HG03460 (cell line): ENCODE measurements at regions not wholly inside any gene's neighbourhood (a gene's known extent, or its start where the extent isn't known, plus 50 kb on each side); places are given as distances from the start of the nearest gene placed in this dataset.

ENCODE experiments used
- ATAC-seq: cut with Tn5 transposase; IDR thresholded peaks from one replicate; pipeline ENCODE4 v1.9.1; 2021; ENCODE audit not compliant: unreplicated experiment

DNA sequence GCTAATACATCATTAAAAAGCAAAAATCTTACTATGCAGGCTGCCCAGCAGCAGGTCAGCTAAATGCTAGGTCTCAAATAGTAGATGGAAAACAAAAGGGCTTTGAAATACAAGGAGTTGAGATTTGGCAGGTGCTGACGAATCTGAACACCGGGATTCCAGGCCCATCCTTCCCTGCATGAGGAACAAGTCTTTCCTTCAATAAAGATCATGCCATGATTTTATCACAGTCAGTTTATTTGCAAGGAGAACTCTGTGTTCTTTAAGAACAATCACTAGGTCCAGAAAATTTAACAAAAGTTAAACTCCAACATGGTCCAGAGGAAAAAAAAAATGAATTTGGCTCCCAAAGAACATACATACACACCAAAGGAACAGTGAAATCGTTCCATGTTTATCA lies 551.4 kb downstream of the SLITRK6 start:
- no peak for ATAC-seq

DNA sequence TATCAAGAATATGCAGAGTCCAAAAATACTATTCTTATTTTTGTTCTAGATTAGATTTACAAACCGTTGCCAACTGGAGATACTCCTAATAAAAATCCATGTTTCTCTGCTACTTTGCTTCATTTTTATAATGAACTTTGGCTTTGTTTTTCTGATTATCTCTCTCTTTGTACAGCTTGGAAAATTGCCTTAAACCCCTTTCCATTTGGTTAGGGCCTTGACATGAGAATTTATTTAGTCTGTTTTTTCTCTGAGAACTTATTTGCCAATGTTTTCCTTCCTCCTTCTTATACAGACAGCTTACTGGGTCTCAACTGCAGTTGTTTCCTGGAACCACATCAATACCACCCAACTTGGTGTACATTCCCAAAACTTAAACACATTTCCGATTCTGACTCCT lies 555.4 kb downstream of the SLITRK6 start:
- no peak for ATAC-seq

DNA sequence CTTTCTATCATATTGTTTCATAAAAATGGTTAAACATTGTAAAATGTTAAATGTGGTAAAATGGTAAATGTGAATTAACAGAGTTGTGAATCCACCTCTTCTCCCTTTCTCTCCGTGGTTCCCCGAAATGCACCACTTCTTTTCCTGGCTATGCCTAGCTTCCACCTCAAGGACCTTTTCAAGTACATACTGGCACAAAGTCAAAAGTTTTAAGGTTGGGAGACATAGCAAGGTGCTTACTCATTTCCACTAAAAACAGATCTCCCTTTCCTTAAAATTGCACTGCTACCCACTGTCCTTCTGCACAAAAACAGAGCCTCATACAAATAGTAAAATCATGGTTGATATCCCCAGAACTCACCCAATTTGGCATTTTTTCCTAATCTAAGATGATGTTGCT lies 558.2 kb downstream of the SLITRK6 start:
- ATAC-seq = no peak

DNA sequence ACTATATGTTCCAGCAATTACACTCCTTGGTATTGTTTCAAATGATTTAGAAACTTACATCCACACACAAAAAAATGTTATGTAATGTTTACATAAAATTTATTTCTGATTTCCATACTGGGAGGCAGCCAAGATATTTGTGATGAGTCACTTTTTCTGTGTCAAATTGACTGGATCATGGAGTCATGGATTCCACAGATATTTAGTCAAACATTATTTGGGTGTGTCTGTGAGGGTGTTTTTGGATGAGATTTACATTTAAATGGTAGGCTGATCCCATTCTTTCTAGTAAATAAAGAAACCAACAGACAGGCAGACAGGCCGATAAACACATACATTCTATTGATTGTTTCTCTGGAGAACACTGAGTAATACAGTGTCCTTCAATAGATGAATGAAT lies 562.8 kb downstream of the SLITRK6 start:
- ATAC-seq = no peak

DNA sequence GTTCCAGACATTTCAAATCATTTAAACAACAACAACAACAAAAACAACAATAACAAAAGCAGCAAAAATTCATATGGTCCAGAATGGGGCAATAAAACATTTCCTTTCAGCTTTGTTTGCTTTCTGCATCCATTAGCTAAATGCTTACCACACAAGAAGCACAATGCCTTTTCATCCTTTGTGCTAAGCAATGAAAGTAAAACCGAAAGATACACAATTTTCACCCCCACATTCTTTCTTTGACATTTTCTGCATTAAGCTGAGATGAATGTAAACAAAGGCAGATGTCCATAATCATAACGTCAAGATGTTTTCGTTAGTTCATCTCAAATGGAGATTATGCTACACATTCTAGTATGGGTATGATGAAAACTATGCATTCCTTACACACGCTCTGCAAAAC lies 568.5 kb downstream of the SLITRK6 start:
- no peak for ATAC-seq

DNA sequence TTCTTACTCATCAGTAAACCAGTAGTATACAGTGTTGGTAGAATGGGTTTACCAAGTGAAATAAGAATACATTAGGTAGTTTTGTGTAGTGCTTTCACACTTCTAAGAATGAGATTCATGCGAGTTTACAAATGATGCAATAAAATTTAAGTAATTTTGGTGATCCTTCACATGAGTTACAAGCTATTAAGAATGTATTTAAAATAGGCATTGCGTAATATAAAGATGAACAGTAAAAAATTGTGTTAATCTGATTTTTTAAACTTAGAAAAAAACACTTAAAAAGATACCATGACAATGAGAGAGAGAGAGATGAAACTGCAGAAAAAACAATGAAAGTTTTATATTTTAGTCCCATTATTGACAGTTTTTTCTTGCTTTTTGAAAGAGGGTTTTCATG lies 570.5 kb downstream of the SLITRK6 start:
- ATAC-seq = no peak

DNA sequence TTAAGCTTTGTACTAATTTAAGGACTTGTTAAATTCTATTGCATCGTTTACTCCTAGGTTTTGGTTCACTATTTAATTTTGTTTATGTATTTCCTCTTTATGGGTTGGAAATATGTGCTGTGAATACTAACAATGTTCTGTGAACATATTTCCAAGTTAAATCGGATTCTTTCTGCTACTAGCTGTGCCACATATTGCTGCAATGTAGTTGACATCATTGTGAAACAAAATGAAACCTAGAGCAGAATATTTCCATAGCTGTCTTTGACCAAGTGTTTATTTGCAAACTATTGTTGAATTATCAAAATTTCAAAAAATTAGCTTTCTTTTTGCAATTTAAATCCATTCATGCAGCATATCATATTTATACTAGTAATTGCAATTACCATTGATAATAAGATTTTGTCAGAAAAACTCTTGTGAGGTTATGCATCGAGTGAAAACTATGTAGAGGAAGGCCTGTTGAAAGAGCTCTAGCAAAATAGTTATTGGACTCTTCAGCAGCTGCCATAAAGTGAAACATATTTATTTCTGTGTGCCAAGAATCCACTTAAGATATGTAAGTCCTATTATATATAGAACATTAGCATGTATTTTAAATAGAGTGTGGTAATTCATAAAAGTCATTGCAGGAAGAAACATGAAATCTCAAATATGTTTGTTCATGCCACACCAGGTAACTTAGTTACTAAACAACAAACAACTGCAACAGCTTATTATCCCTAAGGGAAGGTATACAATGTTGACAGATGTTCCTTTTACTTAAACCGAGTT lies 575.1 kb downstream of the SLITRK6 start:
- ATAC-seq = no peak

DNA sequence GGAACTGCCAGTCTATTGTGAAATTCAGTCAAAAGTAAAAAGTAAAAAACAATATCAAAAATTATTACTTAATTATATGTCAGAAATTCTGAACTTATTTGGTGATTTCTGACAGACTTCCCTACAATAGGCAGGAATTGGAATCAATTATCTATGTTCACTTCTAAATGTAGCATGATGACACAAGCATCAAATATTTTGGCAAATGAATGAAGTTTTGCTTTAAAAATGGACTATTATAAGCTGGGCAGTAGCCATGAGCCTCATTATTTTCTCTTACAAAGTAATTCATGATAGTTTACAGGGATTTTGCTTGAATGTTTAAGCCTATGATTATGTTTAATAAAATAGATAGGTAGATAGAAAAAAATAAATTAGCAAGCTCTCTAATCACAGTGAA lies 582.6 kb downstream of the SLITRK6 start:
- no peak for ATAC-seq

DNA sequence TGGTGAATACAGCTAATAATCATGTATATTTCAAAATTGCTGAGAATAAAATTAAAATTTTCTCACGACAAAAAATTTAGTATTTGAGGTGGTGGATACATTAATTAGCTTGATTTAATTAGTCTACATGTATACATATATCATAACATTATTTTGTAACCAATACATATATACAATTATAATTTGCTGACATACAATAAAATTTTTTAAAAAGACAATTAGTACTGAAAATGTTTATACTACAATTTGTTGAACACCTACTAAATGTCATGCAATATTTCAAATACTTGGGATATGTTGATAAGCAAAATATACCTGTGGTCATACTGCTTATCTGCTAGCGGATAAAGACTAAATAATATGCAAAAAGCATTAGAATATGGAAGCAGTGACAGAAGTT lies 586.5 kb downstream of the SLITRK6 start:
- ATAC-seq = no peak

DNA sequence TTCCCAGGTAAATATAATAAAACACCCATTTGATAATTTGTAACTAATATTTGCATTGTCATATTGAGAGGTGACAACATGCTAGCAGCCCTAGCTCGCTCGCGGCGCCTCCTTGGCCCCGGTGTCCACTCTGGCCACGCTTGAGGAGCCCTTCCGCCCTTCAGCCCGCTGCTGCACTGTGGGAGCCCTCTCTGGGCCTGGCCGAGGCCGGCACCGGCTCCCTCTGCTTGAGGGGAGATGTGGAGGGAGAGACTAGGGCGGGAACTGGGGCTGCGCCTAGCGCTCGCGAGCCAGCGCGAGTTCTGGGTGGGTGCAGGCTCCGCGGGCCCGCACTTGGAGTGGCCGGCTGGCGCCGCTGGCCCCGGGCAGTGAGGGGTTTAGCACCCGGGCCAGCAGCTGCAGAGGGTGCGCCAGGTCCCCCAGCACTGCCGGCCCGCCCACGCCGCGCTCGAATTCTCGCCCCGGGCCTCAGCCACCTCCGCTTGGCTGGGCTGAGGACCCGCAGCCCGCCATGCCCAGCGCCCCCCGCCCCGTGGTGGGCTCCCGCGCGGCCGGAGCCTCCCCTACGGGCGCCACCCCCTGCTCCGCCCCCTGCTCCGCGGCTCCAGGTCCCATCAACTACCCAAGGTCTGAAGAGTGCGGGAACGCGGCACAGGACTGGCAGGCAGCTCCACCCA lies 594.4 kb downstream of the SLITRK6 start:
- no peak for ATAC-seq

DNA sequence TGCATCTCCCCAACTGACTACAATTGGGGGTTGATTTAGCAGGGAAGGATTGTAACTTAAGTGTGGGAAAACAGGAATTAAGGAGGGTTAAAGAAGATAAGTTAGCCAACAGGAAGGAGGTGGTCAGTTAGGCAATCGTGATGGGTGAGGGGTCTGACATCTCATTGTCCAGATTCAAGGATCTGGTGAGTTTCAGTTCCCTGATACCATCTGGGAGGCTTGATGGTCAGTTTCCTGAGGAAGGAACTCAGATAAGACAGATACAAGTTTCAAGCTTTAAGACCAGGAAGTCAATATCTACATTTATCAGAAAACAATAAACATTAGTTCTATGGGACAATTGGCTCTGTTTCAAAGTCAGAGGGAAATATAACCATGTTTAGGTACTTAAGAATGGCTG lies 601.8 kb downstream of the SLITRK6 start:
- ATAC-seq = no peak

DNA sequence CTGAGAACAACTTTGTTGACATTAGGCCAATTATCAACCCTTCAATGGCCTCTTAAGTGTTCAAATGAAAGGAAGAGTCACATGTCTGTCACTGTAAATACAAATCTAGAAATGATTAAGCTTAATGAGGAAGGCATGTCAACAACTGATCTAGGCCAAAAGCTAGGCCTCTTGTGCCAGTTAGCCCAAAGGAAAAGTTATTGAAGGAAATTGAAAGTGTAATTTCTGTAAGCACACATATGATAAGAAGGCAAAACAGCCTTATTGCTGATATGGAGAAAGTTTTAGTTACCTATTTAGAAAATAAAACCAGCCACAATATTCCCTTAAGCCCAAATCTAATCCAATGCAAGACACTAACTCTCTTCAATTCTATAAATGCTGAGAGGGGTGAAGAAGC lies 604.7 kb downstream of the SLITRK6 start:
- no peak for ATAC-seq

DNA sequence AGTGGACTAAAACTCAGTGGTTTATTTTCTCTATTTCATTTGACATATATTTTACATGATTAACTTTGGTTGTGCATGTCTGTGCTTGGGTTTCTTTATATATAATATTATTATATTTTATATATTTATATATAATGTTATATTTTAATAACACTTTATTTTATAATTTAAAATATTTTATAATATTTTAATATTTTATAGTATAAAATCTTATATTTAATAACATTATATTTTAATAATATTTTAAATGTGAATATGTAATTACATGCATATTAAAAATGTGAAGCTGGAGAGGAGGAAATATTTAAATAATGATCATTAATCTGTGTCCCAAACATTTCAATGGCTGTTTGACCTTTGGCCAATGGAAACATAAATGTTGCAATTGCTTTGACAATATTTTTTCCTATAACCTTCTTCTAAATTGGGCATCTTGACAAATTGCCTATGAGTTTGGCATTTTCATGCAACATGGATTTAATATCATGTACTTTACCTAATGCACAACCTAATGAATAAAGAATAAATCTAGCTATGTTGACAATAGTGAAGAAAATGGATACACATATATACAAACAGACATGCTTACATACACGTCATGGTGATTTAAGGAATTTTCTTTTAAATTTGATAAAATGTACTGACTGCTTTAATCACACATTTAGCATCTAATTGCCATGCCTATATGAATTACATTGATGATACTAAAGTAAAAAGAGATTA lies 607.1 kb downstream of the SLITRK6 start:
- ATAC-seq = no peak

DNA sequence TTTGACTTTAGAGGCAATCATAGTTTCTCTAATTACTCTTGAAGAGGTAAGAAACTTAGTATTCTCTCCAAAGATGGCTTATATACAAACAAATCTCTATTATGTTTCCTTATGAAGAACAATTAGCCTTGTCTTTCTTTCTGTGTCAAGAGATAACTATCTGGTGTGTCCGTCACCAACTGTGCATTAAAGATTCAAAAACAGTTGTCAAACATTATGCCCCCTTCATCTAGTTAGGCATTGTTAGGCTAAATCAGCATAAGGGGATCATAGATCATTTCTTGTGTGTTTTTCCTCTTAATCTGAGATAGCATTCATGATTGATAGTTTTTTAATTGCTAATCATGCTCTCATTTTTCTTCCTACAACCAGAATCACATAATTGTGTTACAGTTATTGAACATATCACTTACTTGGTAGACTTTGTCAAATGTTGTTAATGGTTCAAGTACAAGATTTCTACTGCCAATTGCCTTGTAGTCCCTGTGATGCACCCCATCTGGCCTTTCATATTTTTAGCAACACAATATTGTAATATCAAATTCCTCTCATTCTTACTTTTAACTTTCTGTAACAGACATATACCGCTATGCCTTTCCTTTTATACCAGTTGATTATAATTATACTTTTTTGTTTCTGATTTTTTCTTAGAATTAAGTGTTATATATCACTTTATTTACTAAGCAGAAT lies 612.7 kb downstream of the SLITRK6 start:
- no peak for ATAC-seq

DNA sequence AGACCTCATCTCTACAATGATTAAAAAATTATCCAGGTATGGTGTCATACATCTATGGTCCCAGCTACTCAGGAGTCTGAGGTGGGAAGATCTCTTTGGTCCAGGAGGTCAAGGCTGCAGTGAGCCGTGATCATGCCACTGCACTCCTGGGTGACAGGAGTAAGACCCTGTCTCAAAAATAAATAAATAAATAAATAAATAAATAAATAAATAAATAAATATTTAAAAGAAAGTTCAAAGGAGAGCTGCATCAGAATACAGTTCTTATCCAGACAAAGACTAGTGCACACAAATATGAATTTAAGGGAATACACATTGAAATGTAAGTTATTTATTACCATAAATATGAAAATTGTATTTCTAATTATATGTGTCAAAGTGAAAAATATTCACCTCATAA lies 624.9 kb downstream of the SLITRK6 start:
- no peak for ATAC-seq

DNA sequence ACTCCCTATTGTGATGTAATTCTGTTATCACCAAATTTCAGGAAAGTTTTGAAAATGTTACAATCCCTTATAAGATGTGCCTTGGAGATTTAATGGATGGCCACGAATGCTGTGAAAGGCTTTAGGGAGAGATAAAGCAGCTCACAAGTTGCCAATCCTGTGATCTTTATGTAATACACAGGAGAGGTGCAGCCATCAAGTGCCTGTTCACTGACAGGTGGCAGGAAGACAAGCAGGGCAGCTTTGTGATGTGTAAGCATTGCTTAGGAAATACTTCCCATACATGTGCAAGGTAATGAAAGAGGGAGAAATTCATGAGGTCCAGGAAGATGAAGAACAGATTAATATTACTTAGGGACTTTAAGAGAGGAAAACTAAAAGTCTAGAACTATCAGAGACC lies 628.8 kb downstream of the SLITRK6 start:
- no peak for ATAC-seq

DNA sequence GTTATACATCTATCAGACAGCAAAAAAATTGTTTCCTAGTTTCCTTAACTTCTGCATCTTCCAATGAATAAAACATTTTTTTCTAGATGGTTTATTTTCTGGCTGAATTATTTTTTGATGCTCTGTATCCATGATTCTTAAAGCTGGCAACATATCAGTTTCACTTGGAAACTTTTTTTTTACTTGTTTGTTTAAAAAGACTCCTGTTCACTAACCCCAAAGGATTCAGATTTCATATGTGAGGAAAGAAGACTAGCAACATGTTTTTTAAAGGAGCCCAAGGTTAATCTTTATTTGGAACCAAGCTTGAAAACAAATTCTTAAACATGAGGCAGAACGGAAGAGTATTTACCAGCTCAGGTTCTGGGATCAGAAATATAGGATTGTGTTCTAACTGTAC lies 632.3 kb downstream of the SLITRK6 start:
- ATAC-seq = no peak

DNA sequence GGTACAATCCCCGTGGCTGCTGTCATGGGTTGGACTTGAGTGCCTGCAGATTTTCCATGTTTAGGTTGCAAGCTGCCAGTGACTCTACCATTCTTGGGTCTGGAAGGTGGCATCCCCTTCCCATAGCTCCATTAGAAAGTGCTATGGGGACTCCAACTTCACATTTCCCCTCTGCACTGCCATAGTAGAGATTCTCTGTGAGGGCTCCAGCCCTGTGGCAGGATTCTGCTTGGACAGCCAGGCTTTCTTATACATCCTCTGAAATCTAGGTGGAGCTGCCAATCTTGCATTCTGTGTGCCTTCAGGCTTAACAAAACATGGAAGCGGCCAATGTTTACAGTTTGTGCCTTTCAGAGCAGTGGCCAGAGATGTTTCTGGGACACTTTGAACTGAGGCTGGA lies 636.2 kb downstream of the SLITRK6 start:
- ATAC-seq = no peak

DNA sequence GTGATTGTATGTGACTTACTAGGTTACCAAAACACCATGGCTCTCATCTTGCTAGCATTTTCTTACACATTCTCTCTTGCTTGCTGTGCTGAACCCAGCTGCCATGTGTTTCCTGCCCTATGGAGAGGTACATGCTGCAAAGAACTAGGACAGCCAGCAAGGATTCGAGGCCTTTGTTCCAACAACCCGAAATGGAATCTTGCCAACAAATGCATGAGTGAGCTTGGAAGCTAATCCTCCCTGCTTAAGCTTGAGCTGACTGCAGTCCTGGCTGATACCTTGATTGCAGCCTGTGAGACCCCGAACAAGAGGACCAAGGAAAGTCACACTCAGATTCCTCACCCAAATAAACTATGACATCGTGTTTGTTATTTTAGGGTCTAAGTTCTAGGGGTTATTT lies 651.2 kb downstream of the SLITRK6 start:
- no peak for ATAC-seq

DNA sequence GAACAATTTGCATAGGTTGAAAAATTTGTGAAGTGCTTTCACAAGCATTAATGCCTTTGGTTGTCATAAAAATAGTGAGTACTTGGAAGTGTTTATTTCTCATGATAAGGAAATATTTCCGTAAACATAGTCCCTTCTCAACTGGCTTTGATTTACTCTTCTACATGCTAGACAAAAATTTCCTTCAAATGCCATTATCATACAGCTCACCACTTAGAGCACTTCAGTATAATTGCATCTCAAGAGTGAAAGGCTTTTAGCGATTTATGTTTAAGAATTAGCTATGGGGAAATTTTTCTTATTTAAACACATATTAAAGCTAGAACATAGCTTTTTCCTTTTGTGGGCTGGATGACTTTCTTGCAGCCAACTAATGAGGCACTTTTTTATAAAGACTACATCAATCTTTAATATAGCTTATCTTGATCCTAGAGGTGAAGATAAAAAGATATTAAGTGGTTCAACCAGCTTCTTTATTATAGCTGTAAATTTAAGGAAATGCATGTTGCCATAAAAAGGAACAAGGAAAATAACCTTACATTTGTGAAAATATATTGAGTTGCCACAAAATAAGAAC lies 656.8 kb downstream of the SLITRK6 start:
- no peak for ATAC-seq

DNA sequence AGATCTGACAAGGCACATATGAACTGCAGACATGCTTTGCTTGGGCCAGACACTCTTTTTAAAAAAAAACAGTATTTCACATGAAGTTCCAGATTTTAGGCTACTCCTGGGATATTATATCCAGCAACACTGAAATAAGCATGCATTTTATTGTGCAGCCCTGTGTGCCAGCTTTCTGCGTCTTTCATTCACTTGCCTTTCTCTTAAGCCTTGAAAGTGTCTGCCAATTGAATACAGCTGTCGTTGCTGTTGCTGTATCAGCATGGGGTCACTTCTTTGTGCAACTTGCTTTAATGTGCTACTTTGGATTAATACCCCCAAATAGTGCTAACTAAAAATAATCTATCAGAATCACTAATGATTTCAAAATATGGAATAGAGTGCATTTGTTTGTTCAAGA lies 657.8 kb downstream of the SLITRK6 start:
- no peak for ATAC-seq
